A549 (cell line): ENCODE measurements at regions not wholly inside any gene's neighbourhood (a gene's known extent, or its start where the extent isn't known, plus 50 kb on each side); places are given as distances from the start of the nearest gene placed in this dataset.

Experiments
- ATAC-seq, 2 experiments: fragments of 200-7000 bp in 1 of 2; fragments of >200 bp in 1 of 2; cut with Nextera tagmentation in 1 of 2; cut with Tn5 transposase in 1 of 2; 3 replicates each; pipeline versions ENCODE4 v1.8.0 to v1.9.1; 2018 to 2020; ENCODE audit warnings: mild to moderate bottlenecking in 1 of 2, moderate library complexity in 1 of 2
- CTCF ChIA-PET: fragments of 300-600 bp; sonication (Branson Sonifier 250); formaldehyde crosslinking; extraction: SDS; loops from one replicate; lab custom pipeline; 2021; ENCODE audit warnings: antibody characterized with exemption, inconsistent platforms; lab: Yijun Ruan, JAX
- POLR2A ChIA-PET: fragments of 350-600 bp; formaldehyde crosslinking; extraction: SDS; loops from one replicate; lab custom pipeline; 2021; ENCODE audit warnings: antibody characterized with exemption, inconsistent platforms; lab: Yijun Ruan, JAX
- DNase-seq, 2 experiments: peaks; one replicate each; pipeline versions ENCODE4 v3.0.0 to v3.0.0-alpha.2; 2011 to 2016; ENCODE audit warnings: low read depth in 1 of 2, low spot score in 1 of 2
- FAIRE-seq: peaks from 2 replicates; lab custom pipeline; 2011; peaks lifted over from hg19 to GRCh38; lab: Jason Lieb, UNC
- H3K27ac ChIP-seq, 2 experiments: fragments of >200 bp; sonication (Bioruptor Twin); formaldehyde crosslinking; 3 replicates each; pipeline ENCODE4 v1.5.1; 2016 to 2017
- H3K4me1 ChIP-seq: fragments of >200 bp; sonication (Bioruptor Twin); formaldehyde crosslinking; 3 replicates; pipeline ENCODE4 v1.6.1; 2016
- H3K4me2 ChIP-seq: fragments of >200 bp; sonication (Bioruptor Twin); formaldehyde crosslinking; 3 replicates; pipeline ENCODE4 v1.6.1; 2016
- H3K4me3 ChIP-seq: fragments of >200 bp; sonication (Bioruptor Twin); formaldehyde crosslinking; 3 replicates; pipeline ENCODE4 v1.5.1; 2016
- H3K9me3 ChIP-seq: fragments of >200 bp; sonication (Bioruptor Twin); formaldehyde crosslinking; 3 replicates; pipeline ENCODE4 v1.6.1; 2016
- BHLHE40 ChIP-seq: IDR thresholded peaks from 2 replicates; pipeline ENCODE4 v1.6.1; 2012; ENCODE audit warnings: low read depth, low read length, inconsistent platforms
- CEBPB ChIP-seq, 2 experiments: fragments of >200 bp in 1 of 2; sonication (Bioruptor Twin) in 1 of 2; formaldehyde crosslinking in 1 of 2; IDR thresholded peaks; 2 replicates each; pipeline ENCODE4 v1.6.1; 2012 to 2016
- CHD2 ChIP-seq: fragments of 150-350 bp; IDR thresholded peaks from 2 replicates; pipeline ENCODE4 v1.6.1; 2014; ENCODE audit warnings: low read length; ENCODE audit not compliant: partially characterized antibody
- EHMT2 ChIP-seq: fragments of 200-600 bp; sonication (generic); IDR thresholded peaks from 2 replicates; pipeline ENCODE4 v1.6.1; 2016; ENCODE audit warnings: antibody characterized with exemption, low read depth, mild to moderate bottlenecking, moderate library complexity
- FOSL2 ChIP-seq, 2 experiments: fragments of 450-650 bp in 1 of 2; fragments of >200 bp in 1 of 2; sonication (Bioruptor Twin) in 1 of 2; formaldehyde crosslinking; IDR thresholded peaks; 2 replicates each; pipeline versions ENCODE4 v1.5.0 to v1.6.1; 2016 to 2020; ENCODE audit warnings: mild to moderate bottlenecking in 1 of 2, moderate library complexity in 1 of 2
- FOXS1 ChIP-seq: fragments of 250-450 bp; sonication (Bioruptor Pico); IDR thresholded peaks from 2 replicates; pipeline ENCODE4 v1.5.0; 2020; ENCODE audit warnings: mild to moderate bottlenecking, moderate library complexity
- HOXA7 ChIP-seq: fragments of 250-450 bp; sonication (Bioruptor Pico); IDR thresholded peaks from 2 replicates; pipeline ENCODE4 v1.5.0; 2020; ENCODE audit warnings: mild to moderate bottlenecking, moderate library complexity
- HOXB13 ChIP-seq: fragments of 250-450 bp; sonication (Bioruptor Pico); IDR thresholded peaks from 2 replicates; pipeline ENCODE4 v1.5.0; 2020; ENCODE audit warnings: low read depth, mild to moderate bottlenecking, moderate library complexity
- MAFK ChIP-seq: fragments of 450-650 bp; IDR thresholded peaks from 2 replicates; pipeline ENCODE4 v1.6.1; 2014; ENCODE audit not compliant: partially characterized antibody
- PHF8 ChIP-seq: fragments of 200-600 bp; sonication (generic); IDR thresholded peaks from 2 replicates; pipeline ENCODE4 v1.6.1; 2016; ENCODE audit warnings: low read depth, mild to moderate bottlenecking, antibody characterized with exemption, moderate library complexity, borderline replicate concordance
- RAD21 ChIP-seq, 2 experiments: fragments of >200 bp in 1 of 2; sonication (Bioruptor Twin) in 1 of 2; formaldehyde crosslinking in 1 of 2; IDR thresholded peaks in 1 of 2; conservative IDR thresholded peaks in 1 of 2; 2 replicates in 1 of 2; 3 replicates in 1 of 2; pipeline ENCODE4 v1.6.1; 2012 to 2018; ENCODE audit warnings: inconsistent platforms in 1 of 2
- RARB ChIP-seq: fragments of 250-450 bp; sonication (Bioruptor Pico); IDR thresholded peaks from 2 replicates; pipeline ENCODE4 v1.8.0; 2021; ENCODE audit warnings: mild to moderate bottlenecking, moderate library complexity
- RFX5 ChIP-seq: fragments of 450-650 bp; IDR thresholded peaks from 2 replicates; pipeline ENCODE4 v1.7.1; 2014; ENCODE audit warnings: antibody characterized with exemption, mild to moderate bottlenecking, moderate library complexity
- RNF2 ChIP-seq: fragments of 200-600 bp; sonication (generic); IDR thresholded peaks from 2 replicates; pipeline ENCODE4 v1.6.1; 2016; ENCODE audit warnings: low read depth, mild to moderate bottlenecking, antibody characterized with exemption, moderate library complexity, borderline replicate concordance
- SREBF2 ChIP-seq: fragments of 450-650 bp; IDR thresholded peaks from 2 replicates; pipeline ENCODE4 v1.6.1; 2014; ENCODE audit warnings: mild to moderate bottlenecking, moderate library complexity
- ZFP36 ChIP-seq: fragments of 450-650 bp; IDR thresholded peaks from 2 replicates; pipeline ENCODE4 v1.6.1; 2014; ENCODE audit warnings: borderline replicate concordance; ENCODE audit not compliant: partially characterized antibody
- WGBS: methylation state at CpG from one replicate; pipeline ENCODE4 v1.1.6; 2017; ENCODE audit errors: missing lambda C conversion rate; 5-methylcytosine and 5-hydroxymethylcytosine counted together
- TF ChIP-seq, protein P1 (sequence below): fragments of 150-350 bp; IDR thresholded peaks from 2 replicates; pipeline ENCODE4 v1.6.1; 2014; ENCODE audit warnings: low read depth, mild to moderate bottlenecking, low read length
- TF ChIP-seq, protein P2 (sequence below): IDR thresholded peaks from 2 replicates; pipeline ENCODE4 v1.6.1; 2012
- TF ChIP-seq, protein P3 (sequence below): IDR thresholded peaks from 2 replicates; pipeline ENCODE4 v1.6.1; 2012; ENCODE audit warnings: low read depth, borderline replicate concordance
- TF ChIP-seq, protein P4 (sequence below): fragments of >200 bp; sonication (Bioruptor Twin); formaldehyde crosslinking; IDR thresholded peaks from 2 replicates; pipeline ENCODE4 v1.6.1; 2016
- TF ChIP-seq, protein P5 (sequence below): fragments of 250-450 bp; sonication (Bioruptor Pico); IDR thresholded peaks from 2 replicates; pipeline ENCODE4 v1.5.0; 2021; ENCODE audit warnings: mild to moderate bottlenecking, moderate library complexity, borderline replicate concordance

DNA sequence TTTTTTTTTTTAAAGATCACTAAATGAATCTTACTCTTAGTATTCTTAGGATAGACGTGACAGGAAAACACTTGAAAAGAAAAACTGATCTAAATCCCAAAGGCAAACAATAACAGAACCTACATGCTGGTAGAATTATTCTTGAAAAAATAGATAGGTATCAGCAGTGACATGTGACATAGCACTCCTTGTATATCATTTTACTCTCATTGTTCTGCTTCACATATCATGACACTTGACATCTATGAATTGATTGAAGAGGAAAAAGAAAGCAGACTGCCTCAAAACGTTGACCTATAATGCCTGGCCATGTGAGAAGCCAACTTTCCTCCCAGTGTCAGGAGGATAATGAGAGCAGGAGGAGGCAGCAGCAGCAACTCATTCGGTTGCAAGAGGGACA is 555.2 kb downstream of the GABRG1 start:
- no peaks in the 10 kb centered on the region for H3K4me1 ChIP-seq
- TF ChIP-seq PHF8 = no peak
- TF ChIP-seq RARB (CRISPR knock-in tag) = no peak
- no peak for TF ChIP-seq MAFK
- no peak for TF ChIP-seq ZFP36
- no peak for TF ChIP-seq RFX5
- no peak for TF ChIP-seq HOXB13
- TF ChIP-seq RAD21 (conservative IDR thresholded peaks at IDR 0.05 in 1 of 2, IDR thresholded peaks at IDR 0.05 in 1 of 2) = no peak
- TF ChIP-seq, protein P1, sequence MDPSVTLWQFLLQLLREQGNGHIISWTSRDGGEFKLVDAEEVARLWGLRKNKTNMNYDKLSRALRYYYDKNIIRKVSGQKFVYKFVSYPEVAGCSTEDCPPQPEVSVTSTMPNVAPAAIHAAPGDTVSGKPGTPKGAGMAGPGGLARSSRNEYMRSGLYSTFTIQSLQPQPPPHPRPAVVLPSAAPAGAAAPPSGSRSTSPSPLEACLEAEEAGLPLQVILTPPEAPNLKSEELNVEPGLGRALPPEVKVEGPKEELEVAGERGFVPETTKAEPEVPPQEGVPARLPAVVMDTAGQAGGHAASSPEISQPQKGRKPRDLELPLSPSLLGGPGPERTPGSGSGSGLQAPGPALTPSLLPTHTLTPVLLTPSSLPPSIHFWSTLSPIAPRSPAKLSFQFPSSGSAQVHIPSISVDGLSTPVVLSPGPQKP = no peak
- no peak for TF ChIP-seq BHLHE40
- TF ChIP-seq FOXS1 (CRISPR knock-in tag) = no peak
- no peak for TF ChIP-seq RNF2
- WGBS = 6% methylated on average over 3 of the region's 3 CpGs
- H3K4me2 ChIP-seq = no peak overlapping the region
- ChIA-PET CTCF (no interaction called here), POLR2A (no interaction called here)
- no peak overlapping the region for H3K27ac ChIP-seq
- DNase-seq (no peak), FAIRE-seq (no peak), ATAC-seq (no peak)
- no peak overlapping the region for H3K4me3 ChIP-seq
- H3K9me3 ChIP-seq = no peaks in the 10 kb centered on the region

DNA sequence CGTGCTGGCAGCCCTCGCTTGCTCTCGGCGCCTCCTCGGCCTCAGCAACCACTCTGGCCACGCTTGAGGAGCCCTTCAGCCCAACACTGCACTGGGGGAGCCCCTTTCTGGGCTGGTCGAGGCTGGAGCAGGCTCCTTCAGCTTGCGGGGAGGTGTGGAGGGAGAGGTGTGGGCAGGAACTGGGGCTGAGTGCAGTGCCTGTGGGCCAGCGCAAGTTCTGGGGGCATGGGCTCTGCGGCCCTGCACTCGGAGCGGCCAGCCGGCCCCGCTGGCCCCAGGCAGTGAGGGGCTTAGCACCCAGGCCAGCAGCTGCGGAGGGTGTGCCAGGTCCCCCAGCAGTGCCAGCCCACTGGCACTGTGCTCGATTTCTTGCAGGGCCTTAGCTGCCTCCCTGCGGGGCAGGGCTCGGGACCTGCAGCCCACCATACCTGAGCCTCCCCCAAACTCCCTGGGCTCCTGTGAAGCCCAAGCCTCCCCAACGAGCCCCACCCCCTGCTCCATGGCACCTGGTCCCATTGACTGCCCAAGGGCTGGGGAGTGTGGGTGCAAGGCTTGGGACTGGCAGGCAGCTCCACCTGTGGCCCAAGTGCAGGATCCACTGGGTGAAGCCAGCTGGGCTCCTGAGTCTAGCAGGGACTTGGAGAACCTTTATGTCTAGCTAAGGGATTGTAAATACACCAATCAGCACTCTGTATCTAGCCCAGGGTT is 556.8 kb downstream of the GABRG1 start:
- TF ChIP-seq FOSL2 (IDR thresholded peaks at IDR 0.05) = no peak
- TF ChIP-seq FOSL2 (CRISPR knock-in tag; IDR thresholded peaks at IDR 0.05) = no peak
- TF ChIP-seq, protein P2, sequence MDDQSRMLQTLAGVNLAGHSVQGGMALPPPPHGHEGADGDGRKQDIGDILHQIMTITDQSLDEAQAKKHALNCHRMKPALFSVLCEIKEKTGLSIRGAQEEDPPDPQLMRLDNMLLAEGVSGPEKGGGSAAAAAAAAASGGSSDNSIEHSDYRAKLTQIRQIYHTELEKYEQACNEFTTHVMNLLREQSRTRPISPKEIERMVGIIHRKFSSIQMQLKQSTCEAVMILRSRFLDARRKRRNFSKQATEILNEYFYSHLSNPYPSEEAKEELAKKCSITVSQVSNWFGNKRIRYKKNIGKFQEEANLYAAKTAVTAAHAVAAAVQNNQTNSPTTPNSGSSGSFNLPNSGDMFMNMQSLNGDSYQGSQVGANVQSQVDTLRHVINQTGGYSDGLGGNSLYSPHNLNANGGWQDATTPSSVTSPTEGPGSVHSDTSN = no peak
- TF ChIP-seq EHMT2 = no peak
- no peak for TF ChIP-seq BHLHE40
- TF ChIP-seq, protein P3, sequence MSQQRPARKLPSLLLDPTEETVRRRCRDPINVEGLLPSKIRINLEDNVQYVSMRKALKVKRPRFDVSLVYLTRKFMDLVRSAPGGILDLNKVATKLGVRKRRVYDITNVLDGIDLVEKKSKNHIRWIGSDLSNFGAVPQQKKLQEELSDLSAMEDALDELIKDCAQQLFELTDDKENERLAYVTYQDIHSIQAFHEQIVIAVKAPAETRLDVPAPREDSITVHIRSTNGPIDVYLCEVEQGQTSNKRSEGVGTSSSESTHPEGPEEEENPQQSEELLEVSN = no peak
- no peak for TF ChIP-seq HOXA7 (CRISPR knock-in tag)
- Histone ChIP-seq H3K9me3 (no peaks in the 10 kb centered on the region), H3K4me3 (no peak overlapping the region), H3K27ac (no peak overlapping the region), H3K4me1 (no peaks in the 10 kb centered on the region), H3K4me2 (no peak overlapping the region)
- ChIA-PET CTCF (no interaction called here), POLR2A (no interaction called here)
- WGBS = 7% methylated on average over 6 of the region's 19 CpGs
- no peak for DNase-seq
- ATAC-seq = no peak
- FAIRE-seq = no peak

DNA sequence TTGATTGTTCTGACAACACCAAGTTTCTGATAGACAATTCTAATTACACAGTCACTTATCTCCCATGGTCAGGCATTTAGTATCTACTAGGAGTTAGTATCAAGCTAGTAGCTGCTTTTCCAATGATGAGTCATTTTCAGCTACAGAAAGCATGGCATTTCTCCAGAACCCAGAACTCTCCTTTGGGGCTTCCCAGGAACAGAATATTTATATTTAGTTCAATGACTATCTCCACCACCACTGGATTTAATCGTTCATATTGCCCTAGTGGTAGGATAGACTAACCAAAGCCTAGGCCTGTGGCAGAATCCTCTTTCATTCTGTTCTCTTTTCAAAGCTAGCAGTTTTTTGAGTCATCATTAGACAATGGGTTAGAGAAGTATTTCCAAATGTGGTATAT is 569.4 kb downstream of the GABRG1 start:
- no peak for FAIRE-seq
- no peaks in the 10 kb centered on the region for H3K4me1 ChIP-seq
- TF ChIP-seq FOXS1 (CRISPR knock-in tag) (no peak), RNF2 (no peak), RARB (CRISPR knock-in tag) (no peak), CEBPB (IDR thresholded peaks at IDR 0.05) (no peak), SREBF2 (no peak), CHD2 (no peak), HOXB13 (no peak), PHF8 (no peak)
- TF ChIP-seq, protein P4, sequence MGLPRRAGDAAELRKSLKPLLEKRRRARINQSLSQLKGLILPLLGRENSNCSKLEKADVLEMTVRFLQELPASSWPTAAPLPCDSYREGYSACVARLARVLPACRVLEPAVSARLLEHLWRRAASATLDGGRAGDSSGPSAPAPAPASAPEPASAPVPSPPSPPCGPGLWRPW = no peak
- TF ChIP-seq, protein P3 = no peak
- TF ChIP-seq, protein P5, sequence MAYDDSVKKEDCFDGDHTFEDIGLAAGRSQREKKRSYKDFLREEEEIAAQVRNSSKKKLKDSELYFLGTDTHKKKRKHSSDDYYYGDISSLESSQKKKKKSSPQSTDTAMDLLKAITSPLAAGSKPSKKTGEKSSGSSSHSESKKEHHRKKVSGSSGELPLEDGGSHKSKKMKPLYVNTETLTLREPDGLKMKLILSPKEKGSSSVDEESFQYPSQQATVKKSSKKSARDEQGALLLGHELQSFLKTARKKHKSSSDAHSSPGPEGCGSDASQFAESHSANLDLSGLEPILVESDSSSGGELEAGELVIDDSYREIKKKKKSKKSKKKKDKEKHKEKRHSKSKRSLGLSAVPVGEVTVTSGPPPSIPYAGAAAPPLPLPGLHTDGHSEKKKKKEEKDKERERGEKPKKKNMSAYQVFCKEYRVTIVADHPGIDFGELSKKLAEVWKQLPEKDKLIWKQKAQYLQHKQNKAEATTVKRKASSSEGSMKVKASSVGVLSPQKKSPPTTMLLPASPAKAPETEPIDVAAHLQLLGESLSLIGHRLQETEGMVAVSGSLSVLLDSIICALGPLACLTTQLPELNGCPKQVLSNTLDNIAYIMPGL (CRISPR knock-in tag) = no peak
- TF ChIP-seq, all 56 proteins: peak for 0
- ATAC-seq (no peak), DNase-seq (no peak)
- Histone ChIP-seq H3K9me3 (no peaks in the 10 kb centered on the region), H3K4me2 (no peak overlapping the region), H3K4me3 (no peak overlapping the region), H3K27ac (no peak overlapping the region)
- CTCF ChIA-PET = no interaction called here
- WGBS = 0% methylated on average over 1 of the region's 1 CpG
- POLR2A ChIA-PET = no interaction called here
